ENCODE measurements at regions not wholly inside any gene's neighbourhood (a gene's known extent, or its start where the extent isn't known, plus 50 kb on each side); places are given as distances from the start of the nearest gene placed in this dataset.
"Not testable (repeated sequence)": the region's sequence is repeated elsewhere in the genome, so short reads cannot be mapped to it uniquely, and the experiment has no call there.

DNA sequence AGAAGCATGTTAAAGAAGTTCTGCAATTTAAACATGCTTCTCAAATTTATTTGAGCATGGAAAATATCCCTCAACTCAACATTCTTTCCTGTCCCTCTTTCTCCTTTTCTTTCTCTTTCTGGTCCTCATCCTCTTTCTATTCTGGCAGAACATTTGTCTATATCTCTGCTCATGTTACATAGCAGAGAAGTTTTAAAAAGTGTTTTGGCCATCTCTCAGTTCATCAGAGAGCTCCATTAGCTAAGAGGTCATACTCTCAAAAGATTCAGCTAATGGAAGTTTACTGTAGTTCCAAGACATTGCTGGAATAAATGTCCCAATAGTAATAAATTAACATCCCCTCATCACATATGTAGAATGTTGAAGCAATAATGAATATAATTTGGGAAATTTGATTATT, 53.5 kb downstream of the XCL2 start:
- no peak for DNase-seq (ENCODE audit: extremely low read depth in 1 of 11, low read depth in 9 of 11, low spot score in 4 of 11)

DNA sequence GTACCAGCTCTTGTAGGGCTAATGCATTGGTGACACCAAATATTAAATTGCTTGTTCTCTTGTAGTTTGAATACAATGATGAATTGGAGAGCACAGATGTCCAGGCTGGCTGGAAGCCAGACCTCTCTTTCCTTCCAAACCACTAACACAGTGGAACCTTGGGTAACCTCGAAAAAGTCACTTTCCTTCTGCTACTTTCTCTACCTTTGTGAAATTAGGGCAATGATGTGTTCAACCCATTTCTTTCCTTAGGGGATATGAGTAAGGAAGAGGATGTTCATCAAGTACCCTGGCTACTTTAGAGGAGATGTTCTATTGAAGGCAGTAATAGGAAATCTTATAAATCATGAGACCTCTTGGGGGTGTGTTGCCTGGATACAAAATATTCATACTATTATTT, 55.7 kb downstream of the XCL2 start:
- DNase-seq (ENCODE audit: extremely low read depth in 1 of 11, low read depth in 9 of 11, low spot score in 4 of 11) = no peak

DNA sequence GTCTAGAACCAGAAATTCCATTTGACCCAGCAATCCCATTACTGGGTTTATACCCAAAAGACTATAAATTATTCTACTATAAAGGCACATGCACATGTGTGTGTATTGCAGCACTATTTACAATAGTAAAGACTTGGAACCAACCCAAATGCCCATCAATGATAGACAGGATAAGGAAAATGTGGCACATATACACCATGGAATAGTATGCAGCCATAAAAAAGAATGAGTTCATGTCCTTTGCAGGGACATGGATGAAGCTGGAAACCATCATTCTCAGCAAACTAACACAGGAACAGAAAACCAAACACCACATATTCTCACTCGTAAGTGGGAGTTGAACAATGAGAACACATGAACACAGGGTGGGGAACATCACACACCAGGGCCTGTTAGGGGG, 57.0 kb downstream of the XCL2 start:
- DNase-seq (ENCODE audit: extremely low read depth in 1 of 11, low read depth in 9 of 11, low spot score in 4 of 11) = not testable (repeated sequence)

DNA sequence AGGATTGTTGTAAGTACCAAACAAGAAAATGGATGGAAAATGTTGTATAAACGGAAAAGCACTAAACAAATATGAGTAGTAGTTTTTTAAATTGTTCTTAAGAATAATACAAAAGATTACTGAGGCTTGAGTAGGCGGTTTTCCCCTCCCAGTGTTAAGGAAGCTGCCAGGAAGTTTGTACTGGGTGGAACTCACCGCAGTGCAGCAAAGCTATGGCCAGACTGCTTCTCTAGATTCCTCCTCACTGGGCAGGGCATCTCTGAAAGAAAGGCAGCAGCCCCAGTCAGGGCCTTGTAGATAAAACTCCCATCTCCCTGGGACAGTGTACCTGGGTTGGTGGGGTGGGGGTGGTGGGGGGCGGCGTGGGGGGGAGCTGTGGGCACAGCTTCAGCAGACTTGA, 58.7 kb downstream of the XCL2 start:
- no peak for DNase-seq (ENCODE audit: extremely low read depth in 1 of 11, low read depth in 9 of 11, low spot score in 4 of 11)

DNA sequence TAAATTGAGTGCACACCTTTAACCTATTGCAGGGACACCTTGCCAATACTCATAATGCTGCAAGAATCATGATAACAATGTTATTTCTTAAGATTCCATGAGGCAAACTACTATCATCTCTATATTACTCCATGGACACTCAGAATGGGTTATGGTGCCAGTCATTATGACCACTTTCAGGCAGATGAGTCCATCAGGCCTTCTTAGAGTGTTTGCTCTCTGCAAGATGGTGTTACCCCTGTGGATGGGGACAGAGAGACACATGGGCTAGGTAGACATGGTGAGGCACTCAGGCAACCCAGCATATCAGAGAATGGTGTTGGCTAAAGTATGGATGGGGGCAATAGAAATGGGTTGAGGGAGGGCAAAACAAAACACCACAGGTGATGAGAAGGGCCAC, 59.7 kb downstream of the XCL2 start:
- DNase-seq (ENCODE audit: extremely low read depth in 1 of 11, low read depth in 9 of 11, low spot score in 4 of 11) = no peak

GRCh38 chr1:168483539-168483938, 60.3 kb downstream of the XCL2 start:
- no peak for DNase-seq (ENCODE audit: extremely low read depth in 1 of 11, low read depth in 9 of 11, low spot score in 4 of 11)

DNA sequence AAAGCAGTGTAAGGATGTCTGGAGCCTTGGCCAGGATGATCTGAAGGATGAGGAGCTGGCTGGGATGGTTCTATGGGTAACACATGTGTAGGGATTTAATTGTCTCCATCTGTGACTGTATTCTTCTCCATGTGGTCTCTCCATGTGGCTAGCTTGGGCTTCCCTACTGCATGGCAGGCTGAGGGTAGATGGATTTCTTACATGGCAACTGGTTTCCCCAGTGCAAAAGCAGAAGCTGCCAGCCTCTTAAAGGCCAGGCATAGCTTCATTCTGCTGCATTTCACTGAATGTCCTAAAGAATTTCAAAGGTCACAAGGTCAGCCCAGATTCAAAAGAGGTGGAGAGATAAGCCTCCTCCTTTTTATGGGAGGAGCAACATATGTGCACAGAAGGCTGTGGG, 61.7 kb downstream of the XCL2 start:
- no peak for DNase-seq (ENCODE audit: extremely low read depth in 1 of 11, low read depth in 9 of 11, low spot score in 4 of 11)

- DNase-seq (ENCODE audit: extremely low read depth in 1 of 11, low read depth in 9 of 11, low spot score in 4 of 11) = no peak
These were observed 62.2 kb downstream of the XCL2 start for GRCh38 chr1:168481586-168481985.

DNA sequence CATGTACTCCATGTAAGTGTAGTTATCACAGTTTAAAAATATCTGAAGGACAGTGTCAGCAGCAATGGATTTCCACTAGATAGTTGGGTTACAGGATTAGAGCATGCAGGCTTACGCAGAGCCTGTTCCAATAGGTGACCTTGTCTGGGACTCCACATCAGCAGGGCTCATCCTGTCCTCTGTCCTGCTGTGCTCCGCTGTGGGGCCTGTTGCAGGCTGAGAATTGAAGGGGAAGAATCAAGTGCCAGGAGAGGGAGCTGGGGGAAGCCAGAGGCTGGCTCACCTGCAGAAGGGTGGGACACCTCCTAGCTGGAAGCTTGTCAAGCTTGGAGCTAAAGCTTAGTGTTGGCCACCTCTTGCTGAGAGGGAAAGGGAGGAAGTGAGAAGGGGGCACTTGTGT, 62.8 kb downstream of the XCL2 start:
- DNase-seq (ENCODE audit: extremely low read depth in 1 of 11, low read depth in 9 of 11, low spot score in 4 of 11) = no peak

DNA sequence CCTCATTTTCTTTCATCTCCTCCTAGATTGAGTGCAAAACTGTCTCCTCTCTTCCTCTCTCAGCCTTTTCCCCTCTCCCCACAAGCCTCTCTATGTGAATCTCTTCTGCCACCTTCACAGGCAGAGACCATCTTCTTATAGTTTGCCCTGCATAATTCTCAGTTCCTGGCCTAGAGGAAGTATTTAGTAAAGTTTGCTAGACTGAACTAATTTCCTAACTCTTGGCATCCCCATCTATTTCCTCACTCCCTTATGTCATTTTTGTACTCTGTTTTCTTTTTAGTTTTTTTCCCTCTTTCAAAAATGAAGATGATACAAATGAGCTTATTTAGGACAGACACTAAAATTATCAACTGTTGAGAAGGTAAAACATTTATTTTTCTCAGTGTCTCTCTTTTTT, 66.0 kb downstream of the XCL2 start:
- no peak for DNase-seq (ENCODE audit: extremely low read depth in 1 of 11, low read depth in 9 of 11, low spot score in 4 of 11)

DNA sequence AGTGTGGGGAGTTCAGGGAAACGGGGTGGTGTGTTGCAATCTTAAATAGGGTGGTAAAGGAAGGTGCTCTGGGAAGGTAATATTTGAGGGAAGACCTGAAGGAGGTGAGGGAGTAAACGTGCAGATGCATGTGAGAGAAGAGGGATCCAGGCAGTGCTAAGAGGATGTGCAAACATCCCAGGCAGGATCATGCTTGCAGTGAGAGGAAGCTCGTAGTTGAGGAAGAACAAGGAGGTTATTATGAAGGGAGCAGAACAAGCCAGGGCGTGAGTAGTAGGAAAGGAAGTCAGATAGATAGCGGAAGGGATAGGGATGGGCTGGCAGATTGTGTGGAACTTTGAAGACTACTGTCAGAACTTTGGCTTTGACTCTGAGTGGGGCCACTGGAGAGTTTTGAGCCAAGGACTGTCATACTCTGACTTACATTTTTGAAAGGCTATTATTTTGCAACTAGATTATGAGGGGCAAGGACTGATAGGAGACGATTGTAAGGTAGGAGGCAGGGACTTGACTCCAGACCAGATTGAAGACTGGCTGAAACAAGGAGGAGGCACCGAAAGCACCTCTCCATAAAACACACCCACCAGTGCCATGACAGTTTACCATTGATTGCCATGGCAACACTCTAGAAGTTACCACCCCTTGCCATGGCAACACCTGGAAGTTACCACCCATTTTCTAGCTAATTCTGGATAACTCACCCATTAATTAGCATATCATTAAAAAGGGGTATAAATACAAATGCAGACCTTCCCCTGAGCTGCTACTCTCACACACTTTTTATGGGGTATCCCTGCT, 67.0 kb downstream of the XCL2 start:
- DNase-seq (ENCODE audit: extremely low read depth in 1 of 11, low read depth in 9 of 11, low spot score in 4 of 11) = no peak

- DNase-seq (ENCODE audit: extremely low read depth in 1 of 11, low read depth in 9 of 11, low spot score in 4 of 11) = no peak
These were observed 69.5 kb downstream of the XCL2 start for GRCh38 chr1:168474322-168474721.

GRCh38 chr1:168473126-168473525, 70.7 kb downstream of the XCL2 start:
- no peak for DNase-seq (ENCODE audit: extremely low read depth in 1 of 11, low read depth in 9 of 11, low spot score in 4 of 11)

GRCh38 chr1:168472223-168472622, 71.6 kb downstream of the XCL2 start:
- peak in 1 of 11 donors; percentile 50 for DNase-seq (ENCODE audit: extremely low read depth in 1 of 11, low read depth in 9 of 11, low spot score in 4 of 11)

DNA sequence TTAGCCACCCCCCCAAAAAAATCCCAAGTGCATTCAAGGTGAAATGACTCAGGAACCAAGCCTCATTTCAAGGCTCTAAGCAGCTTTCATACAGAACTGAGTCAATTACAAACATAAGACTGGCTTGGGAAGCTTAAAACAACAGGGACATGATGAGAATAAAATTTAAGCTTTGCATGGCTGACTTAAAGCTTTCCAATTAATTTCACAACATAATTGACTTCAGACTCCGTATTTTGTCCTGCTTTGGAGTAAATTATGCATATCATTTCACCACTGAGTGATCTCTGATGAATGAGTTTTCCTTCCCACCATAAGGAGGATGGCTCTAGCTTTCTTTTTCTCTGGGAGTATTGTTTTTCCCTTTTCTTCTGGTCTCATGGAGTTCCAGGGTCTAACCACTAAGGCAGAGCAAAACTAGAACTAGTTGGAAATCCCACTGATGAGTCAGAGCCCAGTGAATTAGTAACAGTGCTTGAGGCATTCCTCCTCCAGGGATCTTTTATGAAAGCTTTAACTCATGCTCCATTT, 72.8 kb downstream of the XCL2 start:
- DNase-seq (ENCODE audit: extremely low read depth in 1 of 11, low read depth in 9 of 11, low spot score in 4 of 11) = no peak

DNA sequence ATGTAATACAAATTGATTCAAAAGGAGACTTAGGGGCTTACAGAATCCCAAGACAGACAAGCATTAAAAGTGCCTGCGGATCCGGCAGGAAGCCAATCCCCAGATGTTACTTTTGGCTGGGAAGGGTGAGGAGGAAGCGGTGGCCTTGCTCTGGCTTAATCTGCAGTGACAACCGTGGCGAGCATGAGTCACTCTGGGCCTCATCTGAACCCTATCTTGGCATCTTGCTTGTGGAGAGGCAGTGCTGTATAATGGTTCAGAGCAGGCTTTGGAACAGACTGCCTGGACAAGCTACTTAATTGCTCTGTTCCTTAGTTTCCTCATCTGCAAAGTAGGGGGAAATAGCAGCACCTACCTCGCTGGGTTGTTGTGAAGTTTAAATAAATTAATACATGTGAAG, 74.1 kb downstream of the XCL2 start:
- no peak for DNase-seq (ENCODE audit: extremely low read depth in 1 of 11, low read depth in 9 of 11, low spot score in 4 of 11)

DNA sequence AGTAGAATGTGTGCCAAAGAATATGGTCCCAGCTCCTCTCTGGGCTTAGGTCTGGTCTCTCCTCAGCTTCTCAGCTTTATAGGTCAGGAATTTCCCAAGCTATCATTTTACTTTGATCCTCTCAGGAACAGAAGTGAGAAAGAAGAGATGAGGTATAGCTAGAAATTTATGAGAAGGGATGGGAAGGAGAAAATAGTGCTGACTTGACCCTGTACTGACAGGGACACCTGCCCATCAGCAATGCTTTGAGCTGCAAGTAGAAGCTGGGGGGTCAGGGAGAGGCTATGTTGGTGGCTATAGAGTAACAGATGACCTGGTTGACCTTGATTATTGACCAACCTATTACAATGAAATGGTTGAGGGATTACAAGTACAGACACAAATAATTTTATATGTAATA, 75.0 kb downstream of the XCL2 start:
- no peak for DNase-seq (ENCODE audit: extremely low read depth in 1 of 11, low read depth in 9 of 11, low spot score in 4 of 11)

DNA sequence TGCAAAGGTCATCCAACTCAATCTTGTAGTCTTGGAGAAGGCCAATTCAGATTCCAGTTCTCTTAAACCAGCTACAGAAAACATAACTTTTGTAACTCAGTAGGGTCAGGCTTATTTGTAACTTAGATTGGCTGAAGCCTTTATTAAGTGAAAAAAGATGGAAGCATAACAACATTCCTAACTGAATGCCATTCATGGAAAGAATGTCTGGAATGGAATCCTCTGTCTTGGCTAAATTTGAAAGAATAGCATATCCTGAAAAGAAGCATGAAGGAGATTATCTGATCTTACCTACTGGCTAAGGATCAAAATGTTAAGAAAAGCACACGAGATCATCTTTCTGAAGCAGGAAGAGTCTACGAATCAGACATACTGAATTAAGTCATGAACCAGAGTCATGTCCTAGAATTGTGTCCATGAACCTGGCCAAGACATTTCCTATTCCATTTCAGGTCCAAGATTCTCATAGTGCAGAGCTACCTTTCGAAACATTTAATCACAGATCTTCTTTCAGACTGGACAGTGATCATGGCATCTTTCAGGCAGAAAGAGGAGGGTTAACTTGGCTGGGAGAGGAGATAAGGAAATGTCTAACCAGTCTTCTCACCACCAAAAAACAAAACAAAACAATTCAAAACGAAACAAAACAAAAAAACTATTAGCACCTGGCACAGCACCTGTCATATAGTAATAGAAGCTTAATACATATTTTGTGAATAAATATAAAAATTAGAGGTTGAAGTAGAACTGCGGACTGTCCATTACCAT, 75.6 kb downstream of the XCL2 start:
- no peak for DNase-seq (ENCODE audit: extremely low read depth in 1 of 11, low read depth in 9 of 11, low spot score in 4 of 11)

DNA sequence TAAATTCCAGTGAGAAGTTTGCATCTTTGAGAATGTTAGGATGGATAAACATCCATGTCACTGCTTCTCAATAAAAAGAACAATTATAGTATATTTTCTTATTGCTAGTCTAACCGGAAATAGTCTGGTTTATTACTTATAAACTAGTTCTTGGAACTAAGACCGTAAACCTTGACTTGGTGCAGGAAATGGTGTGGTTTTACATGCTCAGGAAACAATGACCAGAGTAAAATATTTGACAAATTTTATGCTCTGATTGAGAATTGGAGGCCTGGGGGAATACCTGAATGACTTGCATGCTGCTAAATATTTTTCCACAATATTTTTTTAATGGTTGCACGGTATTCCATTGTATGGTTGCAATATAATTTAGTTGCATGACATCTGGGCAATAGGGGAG, 76.3 kb downstream of the XCL2 start:
- DNase-seq (ENCODE audit: extremely low read depth in 1 of 11, low read depth in 9 of 11, low spot score in 4 of 11) = no peak

DNA sequence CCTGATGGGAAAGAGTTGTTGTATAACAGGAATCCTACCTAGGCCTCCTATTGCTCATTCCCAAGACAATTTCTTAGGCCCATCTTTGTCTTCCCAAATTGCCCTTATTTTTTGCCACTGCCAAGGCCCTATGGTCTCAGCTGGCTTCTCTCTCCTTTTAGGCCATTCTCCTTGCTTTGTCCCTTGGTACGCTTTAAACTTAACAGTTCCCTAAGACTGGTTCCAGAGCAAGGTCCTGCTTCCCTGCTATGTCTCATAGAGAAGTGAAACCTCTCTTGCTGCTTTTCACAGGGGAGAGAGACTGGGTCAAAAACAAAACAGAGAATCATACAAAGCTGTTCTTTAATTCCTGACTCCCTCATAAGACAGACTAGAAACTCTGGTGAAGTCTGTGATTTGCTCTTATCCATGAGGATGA, 77.1 kb downstream of the XCL2 start:
- DNase-seq (ENCODE audit: extremely low read depth in 1 of 11, low read depth in 9 of 11, low spot score in 4 of 11) = peak in 1 of 11 donors; percentile 23
